A549 (cell line): ENCODE measurements at regions not wholly inside any gene's neighbourhood (a gene's known extent, or its start where the extent isn't known, plus 50 kb on each side); places are given as distances from the start of the nearest gene placed in this dataset.

Source experiments
- BCL3 ChIP-seq: fragments of >200 bp; sonication (Bioruptor Twin); formaldehyde crosslinking; IDR thresholded peaks from 3 replicates; pipeline ENCODE4 v1.6.1; 2016
- CEBPB ChIP-seq, 2 experiments: fragments of >200 bp in 1 of 2; sonication (Bioruptor Twin) in 1 of 2; formaldehyde crosslinking in 1 of 2; IDR thresholded peaks; 2 replicates each; pipeline ENCODE4 v1.6.1; 2012 to 2016
- CHD4 ChIP-seq: fragments of 200-600 bp; sonication (generic); IDR thresholded peaks from 2 replicates; pipeline ENCODE4 v1.6.1; 2016; ENCODE audit warnings: antibody characterized with exemption, mild to moderate bottlenecking, borderline replicate concordance
- CTCF ChIP-seq: fragments of >200 bp; sonication (Bioruptor Twin); formaldehyde crosslinking; IDR thresholded peaks from 3 replicates; pipeline ENCODE4 v1.5.1; 2016
- E2F6 ChIP-seq: IDR thresholded peaks from 2 replicates; pipeline ENCODE4 v1.6.1; 2012; ENCODE audit warnings: low read depth, borderline replicate concordance
- KDM5A ChIP-seq: fragments of 200-600 bp; sonication (generic); IDR thresholded peaks from 2 replicates; pipeline ENCODE4 v1.6.1; 2016; ENCODE audit warnings: antibody characterized with exemption, mild to moderate bottlenecking
- MAFK ChIP-seq: fragments of 450-650 bp; IDR thresholded peaks from 2 replicates; pipeline ENCODE4 v1.6.1; 2014; ENCODE audit not compliant: partially characterized antibody

DNA sequence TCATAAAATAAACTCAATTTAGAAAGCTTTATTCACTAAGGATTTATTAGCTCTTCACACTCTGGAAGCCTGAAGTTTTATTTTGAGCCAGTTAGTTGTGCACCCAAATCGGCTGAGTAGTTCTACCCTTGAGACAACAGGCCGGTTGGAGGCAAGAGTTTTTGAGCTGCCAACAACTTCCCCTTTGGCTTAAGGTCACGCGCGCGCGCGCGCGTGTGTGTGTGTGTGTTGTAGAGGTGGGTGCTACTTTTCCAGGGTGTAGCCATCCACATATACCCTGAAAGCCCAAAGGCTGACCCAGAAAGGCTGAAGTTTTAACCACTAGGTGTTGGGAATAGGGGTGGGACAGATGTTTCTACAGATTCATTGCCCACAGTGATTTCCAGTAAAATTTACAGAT is 150.2 kb upstream of the LHCGR start:
- TF ChIP-seq CTCF: no peak
- TF ChIP-seq E2F6: no peak
- no peak for TF ChIP-seq CEBPB (IDR thresholded peaks at IDR 0.05)
- no peak for TF ChIP-seq KDM5A
- TF ChIP-seq BCL3: no peak
- TF ChIP-seq CHD4: no peak
- TF ChIP-seq MAFK: no peak
